Fibroblast of skin of left quadriceps (primary cell): ENCODE measurements at regions not wholly inside any gene's neighbourhood (a gene's known extent, or its start where the extent isn't known, plus 50 kb on each side); places are given as distances from the start of the nearest gene placed in this dataset.

ENCODE experiments used
- DNase-seq, 2 experiments: peaks; one replicate each; pipeline ENCODE4 v3.0.0-alpha.2; 2013; ENCODE audit warnings: low read depth in 2 of 2

GRCh38 chr9:96038271-96038670 is 162.8 kb downstream of the ERCC6L2 start:
- DNase-seq = no peak

GRCh38 chr9:96034553-96035122 is 159.1 kb downstream of the ERCC6L2 start:
- no peak for DNase-seq

GRCh38 chr9:96033896-96034295 is 158.4 kb downstream of the ERCC6L2 start:
- no peak for DNase-seq

GRCh38 chr9:96031916-96032534 is 156.5 kb downstream of the ERCC6L2 start:
- no peak for DNase-seq

- DNase-seq = no peak
Observed at GRCh38 chr9:96031366-96031824, 155.9 kb downstream of the ERCC6L2 start.

- no peak for DNase-seq
Observed at GRCh38 chr9:96029722-96030530, 154.4 kb downstream of the ERCC6L2 start.

GRCh38 chr9:96027251-96028131 is 152.0 kb downstream of the ERCC6L2 start:
- no peak for DNase-seq

- no peak for DNase-seq
Observed at GRCh38 chr9:96026655-96027213, 151.2 kb downstream of the ERCC6L2 start.

- DNase-seq = no peak
Observed at GRCh38 chr9:96025995-96026602, 150.6 kb downstream of the ERCC6L2 start.

GRCh38 chr9:96023486-96023885 is 148.0 kb downstream of the ERCC6L2 start:
- no peak for DNase-seq

GRCh38 chr9:96022445-96023051 is 147.1 kb downstream of the ERCC6L2 start:
- no peak for DNase-seq

- no peak for DNase-seq
Observed at GRCh38 chr9:96021551-96022444, 146.3 kb downstream of the ERCC6L2 start.

- no peak for DNase-seq
Observed at GRCh38 chr9:96020792-96021550, 145.5 kb downstream of the ERCC6L2 start.

- no peak for DNase-seq
Observed at GRCh38 chr9:96020300-96020791, 144.9 kb downstream of the ERCC6L2 start.
